SK-N-SH (cell line): ENCODE measurements at regions not wholly inside any gene's neighbourhood (a gene's known extent, or its start where the extent isn't known, plus 50 kb on each side); places are given as distances from the start of the nearest gene placed in this dataset.

Experiments used
- CTCF ChIA-PET: fragments of 300-600, 350-600 bp; formaldehyde crosslinking; extraction: SDS; loops from one replicate; lab custom pipeline; 2021; lab: Yijun Ruan, JAX
- POLR2A ChIA-PET: fragments of 350-600 bp; sonication (Branson Sonifier 250); formaldehyde crosslinking; extraction: SDS; loops from one replicate; lab custom pipeline; 2020; ENCODE audit warnings: antibody characterized with exemption, inconsistent platforms; lab: Yijun Ruan, JAX
- DNase-seq: peaks from one replicate; pipeline ENCODE4 v3.0.0; 2012
- H2AFZ ChIP-seq: fragments of 200-600 bp; sonication (generic); 2 replicates; pipeline ENCODE4 v1.8.1; 2016; ENCODE audit warnings: antibody characterized with exemption, mild to moderate bottlenecking, low read depth
- H3F3A ChIP-seq: fragments of 200-600 bp; sonication (generic); replicated peaks from 2 replicates; pipeline ENCODE3; 2016; ENCODE audit warnings: antibody characterized with exemption, mild to moderate bottlenecking; ENCODE audit not compliant: insufficient read depth
- H3K27ac ChIP-seq, 2 experiments: fragments of 200-500 bp in 1 of 2; fragments of 200-600 bp in 1 of 2; sonication (Bioruptor generic) in 1 of 2; sonication (generic), shearing (Covaris generic) in 1 of 2; 2 replicates each; pipeline versions ENCODE4 v1.5.1 to v1.6.1; 2014 to 2016; ENCODE audit warnings: low read depth in 2 of 2, inconsistent platforms in 1 of 2, low read length in 1 of 2, mild to moderate bottlenecking in 1 of 2, mixed read lengths in 1 of 2
- H3K27me3 ChIP-seq: fragments of 200-600 bp; sonication (generic), shearing (Covaris generic); 2 replicates; pipeline ENCODE4 v1.6.1; 2016; ENCODE audit warnings: mixed run types; ENCODE audit not compliant: insufficient read depth
- H3K36me3 ChIP-seq, 2 experiments: fragments of 200-500 bp in 1 of 2; fragments of 200-600 bp in 1 of 2; sonication (Bioruptor generic) in 1 of 2; sonication (generic) in 1 of 2; replicated peaks in 1 of 2; 2 replicates each; pipeline versions ENCODE3 to v1.5.1; 2014 to 2016; ENCODE audit warnings: low read length in 1 of 2, mild to moderate bottlenecking in 1 of 2; ENCODE audit not compliant: insufficient read depth in 2 of 2, control insufficient read depth in 1 of 2
- H3K4me1 ChIP-seq, 2 experiments: fragments of 200-500 bp in 1 of 2; fragments of 200-600 bp in 1 of 2; sonication (Bioruptor generic) in 1 of 2; sonication (generic), shearing (Covaris generic) in 1 of 2; 2 replicates each; pipeline versions ENCODE4 v1.5.1 to v1.6.1; 2014 to 2016; ENCODE audit warnings: low read depth in 1 of 2, low read length in 1 of 2, mixed run types in 1 of 2; ENCODE audit not compliant: insufficient read depth in 2 of 2, control insufficient read depth in 1 of 2
- H3K4me2 ChIP-seq: fragments of 200-600 bp; sonication (generic), shearing (Covaris generic); 2 replicates; pipeline ENCODE4 v1.6.1; 2017; ENCODE audit warnings: mixed run types
- H3K4me3 ChIP-seq, 2 experiments: fragments of 200-500 bp in 1 of 2; fragments of 200-600 bp in 1 of 2; sonication (Bioruptor generic) in 1 of 2; sonication (generic), shearing (Covaris generic) in 1 of 2; 2 replicates each; pipeline versions ENCODE4 v1.5.1 to v1.8.1; 2014 to 2016; ENCODE audit warnings: low read depth in 2 of 2, inconsistent platforms in 1 of 2, low read length in 1 of 2, mild to moderate bottlenecking in 1 of 2, mixed read lengths in 1 of 2, moderate library complexity in 1 of 2
- H3K79me2 ChIP-seq: fragments of 200-600 bp; sonication (generic); 2 replicates; pipeline ENCODE4 v1.8.1; 2017; ENCODE audit warnings: mild to moderate bottlenecking; ENCODE audit not compliant: insufficient read depth
- H3K9ac ChIP-seq: fragments of 200-600 bp; sonication (generic); 2 replicates; pipeline ENCODE4 v1.6.1; 2017; ENCODE audit warnings: mixed run types
- H3K9me2 ChIP-seq: fragments of 200-600 bp; sonication (generic); 2 replicates; pipeline ENCODE4 v1.6.1; 2017; ENCODE audit warnings: mixed run types
- H3K9me3 ChIP-seq: fragments of 200-600 bp; sonication (generic); 2 replicates; pipeline ENCODE4 v1.6.1; 2017; ENCODE audit warnings: mixed run types, mild to moderate bottlenecking, moderate library complexity
- H4K20me1 ChIP-seq: fragments of 200-600 bp; sonication (generic); 2 replicates; pipeline ENCODE4 v1.6.1; 2017; ENCODE audit warnings: mild to moderate bottlenecking, mixed run types; ENCODE audit not compliant: insufficient read depth
- FOXM1 ChIP-seq: IDR thresholded peaks from 2 replicates; pipeline ENCODE4 v1.4.0; 2012; ENCODE audit warnings: low read depth, mild to moderate bottlenecking
- GABPA ChIP-seq: IDR thresholded peaks from 2 replicates; pipeline ENCODE4 v1.4.0; 2012; ENCODE audit warnings: low read depth, mild to moderate bottlenecking
- GATA2 ChIP-seq: sonication (generic); formaldehyde crosslinking; IDR thresholded peaks from 2 replicates; pipeline ENCODE4 v1.5.0; 2020; ENCODE audit warnings: mild to moderate bottlenecking, missing genetic modification reagents
- JUND ChIP-seq: IDR thresholded peaks from 2 replicates; pipeline ENCODE4 v1.4.0; 2012
- NFIC ChIP-seq: IDR thresholded peaks from 2 replicates; pipeline ENCODE4 v1.4.0; 2012; ENCODE audit warnings: borderline replicate concordance
- NRF1 ChIP-seq: IDR thresholded peaks from 2 replicates; pipeline ENCODE4 v1.6.1; 2012; ENCODE audit warnings: low read depth, mild to moderate bottlenecking, low read length
- POLR2AphosphoS5 ChIP-seq: IDR thresholded peaks from 2 replicates; pipeline ENCODE4 v1.6.1; 2012; ENCODE audit warnings: low read depth, low read length
- RAD21 ChIP-seq: IDR thresholded peaks from 2 replicates; pipeline ENCODE4 v1.6.1; 2012; ENCODE audit warnings: mild to moderate bottlenecking, low read length
- RCOR1 ChIP-seq: fragments of 150-350 bp; IDR thresholded peaks from 2 replicates; pipeline ENCODE4 v1.6.1; 2017; ENCODE audit warnings: antibody characterized with exemption, low read length
- RXRA ChIP-seq: IDR thresholded peaks from 2 replicates; pipeline ENCODE4 v1.4.0; 2012; ENCODE audit warnings: low read depth, mild to moderate bottlenecking, borderline replicate concordance
- SIN3A ChIP-seq: IDR thresholded peaks from 2 replicates; pipeline ENCODE4 v1.6.1; 2012; ENCODE audit warnings: low read depth, mild to moderate bottlenecking, low read length, moderate library complexity, borderline replicate concordance
- SMC3 ChIP-seq: IDR thresholded peaks from 2 replicates; pipeline ENCODE4 v1.6.1; 2012; ENCODE audit warnings: low read depth, low read length, improper control_type of control experiment
- TCF12 ChIP-seq: IDR thresholded peaks from 2 replicates; pipeline ENCODE4 v1.4.0; 2012
- TEAD4 ChIP-seq: IDR thresholded peaks from 2 replicates; pipeline ENCODE4 v1.4.0; 2012; ENCODE audit warnings: mild to moderate bottlenecking, borderline replicate concordance; ENCODE audit not compliant: insufficient read depth
- YY1 ChIP-seq: IDR thresholded peaks from 2 replicates; pipeline ENCODE4 v1.4.0; 2012; ENCODE audit warnings: low read depth, mild to moderate bottlenecking
- WGBS: methylation state at CpG from one replicate; pipeline ENCODE4 v1.1.6; 2017; ENCODE audit warnings: low lambda C conversion rate; 5-methylcytosine and 5-hydroxymethylcytosine counted together
- TF ChIP-seq, protein P1 (sequence below): fragments of 150-350 bp; IDR thresholded peaks from 2 replicates; pipeline ENCODE4 v1.6.1; 2016; ENCODE audit warnings: mild to moderate bottlenecking, low read depth, low read length
- TF ChIP-seq, protein P2 (sequence below): IDR thresholded peaks from 2 replicates; pipeline ENCODE4 v1.4.0; 2012; ENCODE audit warnings: low read depth, borderline replicate concordance
- TF ChIP-seq, protein P3 (sequence below): fragments of 150-350 bp; IDR thresholded peaks from 2 replicates; pipeline ENCODE4 v1.6.1; 2017; ENCODE audit warnings: antibody characterized with exemption, low read length, low read depth, borderline replicate concordance
- TF ChIP-seq, protein P4 (sequence below): fragments of 200-600 bp; sonication (generic); IDR thresholded peaks from 2 replicates; pipeline ENCODE4 v1.6.1; 2017; ENCODE audit warnings: antibody characterized with exemption, mild to moderate bottlenecking, moderate library complexity
- TF ChIP-seq, protein P5 (sequence below): IDR thresholded peaks from 2 replicates; pipeline ENCODE4 v1.6.1; 2012; ENCODE audit warnings: mild to moderate bottlenecking, low read depth, low read length, moderate library complexity

DNA sequence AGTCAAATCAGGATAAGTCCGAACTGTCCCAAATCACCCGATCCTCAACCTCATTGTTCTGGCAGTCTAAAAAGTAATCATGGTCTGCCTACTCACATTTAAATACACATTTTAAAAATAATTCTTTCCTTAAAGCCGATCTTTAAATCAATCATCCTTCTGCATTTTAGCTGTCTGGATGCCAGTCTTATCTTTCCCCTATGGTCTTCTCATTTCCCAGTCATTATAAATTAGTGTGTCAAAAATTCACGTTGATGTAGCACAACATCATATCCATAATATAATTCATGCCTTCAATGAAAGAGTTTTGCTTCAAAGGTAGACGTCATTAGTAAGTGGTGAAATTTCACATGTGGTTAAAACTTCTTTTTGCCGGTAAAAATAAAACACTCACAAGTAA, 108.1 kb upstream of the FRG1 start:
- Histone ChIP-seq H3F3A (no peaks in the 10 kb centered on the region), H3K36me3 (no peaks in the 10 kb centered on the region), H4K20me1 (no peaks in the 10 kb centered on the region), H3K9me2 (no peaks in the 10 kb centered on the region), H2AFZ (no peak overlapping the region), H3K27me3 (no peaks in the 10 kb centered on the region), H3K4me2 (no peak overlapping the region), H3K27ac (no peak overlapping the region), H3K4me1 (no peaks in the 10 kb centered on the region; a peak in 1 of 4 replicates), H3K9me3 (no peaks in the 10 kb centered on the region), H3K9ac (no peak overlapping the region), H3K79me2 (no peaks in the 10 kb centered on the region), H3K4me3 (no peak overlapping the region)
- no peak for DNase-seq
- ChIA-PET CTCF (interaction anchor here (1.6 kb wide), 2 partner anchors 39 to 72 kb away, joined by 4 to 7 read pairs; no protein-coding TSS in a partner anchor), POLR2A (no interaction called here)
- TF ChIP-seq POLR2AphosphoS5 (no peak), RCOR1 (no peak), NRF1 (no peak), GABPA (no peak), TEAD4 (no peak), GATA2 (CRISPR knock-in tag) (no peak), NFIC (no peak), FOXM1 (no peak), SIN3A (no peak), JUND (no peak), RXRA (no peak), RAD21 (no peak), TCF12 (no peak)
- TF ChIP-seq, protein P1, sequence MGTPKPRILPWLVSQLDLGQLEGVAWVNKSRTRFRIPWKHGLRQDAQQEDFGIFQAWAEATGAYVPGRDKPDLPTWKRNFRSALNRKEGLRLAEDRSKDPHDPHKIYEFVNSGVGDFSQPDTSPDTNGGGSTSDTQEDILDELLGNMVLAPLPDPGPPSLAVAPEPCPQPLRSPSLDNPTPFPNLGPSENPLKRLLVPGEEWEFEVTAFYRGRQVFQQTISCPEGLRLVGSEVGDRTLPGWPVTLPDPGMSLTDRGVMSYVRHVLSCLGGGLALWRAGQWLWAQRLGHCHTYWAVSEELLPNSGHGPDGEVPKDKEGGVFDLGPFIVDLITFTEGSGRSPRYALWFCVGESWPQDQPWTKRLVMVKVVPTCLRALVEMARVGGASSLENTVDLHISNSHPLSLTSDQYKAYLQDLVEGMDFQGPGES = no peak
- TF ChIP-seq, protein P2, sequence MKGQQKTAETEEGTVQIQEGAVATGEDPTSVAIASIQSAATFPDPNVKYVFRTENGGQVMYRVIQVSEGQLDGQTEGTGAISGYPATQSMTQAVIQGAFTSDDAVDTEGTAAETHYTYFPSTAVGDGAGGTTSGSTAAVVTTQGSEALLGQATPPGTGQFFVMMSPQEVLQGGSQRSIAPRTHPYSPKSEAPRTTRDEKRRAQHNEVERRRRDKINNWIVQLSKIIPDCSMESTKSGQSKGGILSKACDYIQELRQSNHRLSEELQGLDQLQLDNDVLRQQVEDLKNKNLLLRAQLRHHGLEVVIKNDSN = no peak
- TF ChIP-seq, protein P3, sequence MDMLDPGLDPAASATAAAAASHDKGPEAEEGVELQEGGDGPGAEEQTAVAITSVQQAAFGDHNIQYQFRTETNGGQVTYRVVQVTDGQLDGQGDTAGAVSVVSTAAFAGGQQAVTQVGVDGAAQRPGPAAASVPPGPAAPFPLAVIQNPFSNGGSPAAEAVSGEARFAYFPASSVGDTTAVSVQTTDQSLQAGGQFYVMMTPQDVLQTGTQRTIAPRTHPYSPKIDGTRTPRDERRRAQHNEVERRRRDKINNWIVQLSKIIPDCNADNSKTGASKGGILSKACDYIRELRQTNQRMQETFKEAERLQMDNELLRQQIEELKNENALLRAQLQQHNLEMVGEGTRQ = no peak
- 70% methylated on average over 6 of the region's 6 CpGs for WGBS

DNA sequence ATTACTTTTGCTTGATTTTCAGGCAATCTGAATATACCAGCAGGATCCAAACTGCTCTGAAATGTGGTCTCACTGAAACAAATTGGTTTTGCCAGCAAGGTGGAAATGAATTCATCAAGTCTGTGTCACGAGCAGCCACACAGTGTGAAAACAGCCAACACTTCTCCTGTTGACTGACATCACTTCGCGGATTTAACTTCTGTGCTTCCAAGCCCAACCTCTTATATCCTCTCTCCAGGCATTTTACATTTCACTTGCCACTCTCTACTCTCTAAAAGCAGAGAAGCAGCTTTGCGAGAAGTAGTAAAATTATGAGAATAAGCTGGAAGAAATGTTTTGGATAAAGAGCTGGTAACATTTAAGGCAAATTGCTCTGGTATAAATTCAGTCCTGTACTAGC, 106.1 kb upstream of the FRG1 start:
- Histone ChIP-seq H3K9me3 (no peaks in the 10 kb centered on the region), H3K4me1 (no peaks in the 10 kb centered on the region), H3K27me3 (no peaks in the 10 kb centered on the region)
- TF ChIP-seq SMC3 (no peak), YY1 (no peak), GABPA (no peak), TEAD4 (no peak), NFIC (no peak), NRF1 (no peak), RCOR1 (no peak), FOXM1 (no peak)
- TF ChIP-seq, protein P2 = no peak
- TF ChIP-seq, protein P4, sequence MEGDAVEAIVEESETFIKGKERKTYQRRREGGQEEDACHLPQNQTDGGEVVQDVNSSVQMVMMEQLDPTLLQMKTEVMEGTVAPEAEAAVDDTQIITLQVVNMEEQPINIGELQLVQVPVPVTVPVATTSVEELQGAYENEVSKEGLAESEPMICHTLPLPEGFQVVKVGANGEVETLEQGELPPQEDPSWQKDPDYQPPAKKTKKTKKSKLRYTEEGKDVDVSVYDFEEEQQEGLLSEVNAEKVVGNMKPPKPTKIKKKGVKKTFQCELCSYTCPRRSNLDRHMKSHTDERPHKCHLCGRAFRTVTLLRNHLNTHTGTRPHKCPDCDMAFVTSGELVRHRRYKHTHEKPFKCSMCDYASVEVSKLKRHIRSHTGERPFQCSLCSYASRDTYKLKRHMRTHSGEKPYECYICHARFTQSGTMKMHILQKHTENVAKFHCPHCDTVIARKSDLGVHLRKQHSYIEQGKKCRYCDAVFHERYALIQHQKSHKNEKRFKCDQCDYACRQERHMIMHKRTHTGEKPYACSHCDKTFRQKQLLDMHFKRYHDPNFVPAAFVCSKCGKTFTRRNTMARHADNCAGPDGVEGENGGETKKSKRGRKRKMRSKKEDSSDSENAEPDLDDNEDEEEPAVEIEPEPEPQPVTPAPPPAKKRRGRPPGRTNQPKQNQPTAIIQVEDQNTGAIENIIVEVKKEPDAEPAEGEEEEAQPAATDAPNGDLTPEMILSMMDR = no peak
- TF ChIP-seq, protein P5, sequence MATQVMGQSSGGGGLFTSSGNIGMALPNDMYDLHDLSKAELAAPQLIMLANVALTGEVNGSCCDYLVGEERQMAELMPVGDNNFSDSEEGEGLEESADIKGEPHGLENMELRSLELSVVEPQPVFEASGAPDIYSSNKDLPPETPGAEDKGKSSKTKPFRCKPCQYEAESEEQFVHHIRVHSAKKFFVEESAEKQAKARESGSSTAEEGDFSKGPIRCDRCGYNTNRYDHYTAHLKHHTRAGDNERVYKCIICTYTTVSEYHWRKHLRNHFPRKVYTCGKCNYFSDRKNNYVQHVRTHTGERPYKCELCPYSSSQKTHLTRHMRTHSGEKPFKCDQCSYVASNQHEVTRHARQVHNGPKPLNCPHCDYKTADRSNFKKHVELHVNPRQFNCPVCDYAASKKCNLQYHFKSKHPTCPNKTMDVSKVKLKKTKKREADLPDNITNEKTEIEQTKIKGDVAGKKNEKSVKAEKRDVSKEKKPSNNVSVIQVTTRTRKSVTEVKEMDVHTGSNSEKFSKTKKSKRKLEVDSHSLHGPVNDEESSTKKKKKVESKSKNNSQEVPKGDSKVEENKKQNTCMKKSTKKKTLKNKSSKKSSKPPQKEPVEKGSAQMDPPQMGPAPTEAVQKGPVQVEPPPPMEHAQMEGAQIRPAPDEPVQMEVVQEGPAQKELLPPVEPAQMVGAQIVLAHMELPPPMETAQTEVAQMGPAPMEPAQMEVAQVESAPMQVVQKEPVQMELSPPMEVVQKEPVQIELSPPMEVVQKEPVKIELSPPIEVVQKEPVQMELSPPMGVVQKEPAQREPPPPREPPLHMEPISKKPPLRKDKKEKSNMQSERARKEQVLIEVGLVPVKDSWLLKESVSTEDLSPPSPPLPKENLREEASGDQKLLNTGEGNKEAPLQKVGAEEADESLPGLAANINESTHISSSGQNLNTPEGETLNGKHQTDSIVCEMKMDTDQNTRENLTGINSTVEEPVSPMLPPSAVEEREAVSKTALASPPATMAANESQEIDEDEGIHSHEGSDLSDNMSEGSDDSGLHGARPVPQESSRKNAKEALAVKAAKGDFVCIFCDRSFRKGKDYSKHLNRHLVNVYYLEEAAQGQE = no peak

More for the DNA sequence above, 106.1 kb upstream of the FRG1 start:
- no peaks in the 10 kb centered on the region for H4K20me1 ChIP-seq
- H3K36me3 ChIP-seq = no peaks in the 10 kb centered on the region
- H3K4me3 ChIP-seq = no peak overlapping the region
- H3K4me2 ChIP-seq = no peak overlapping the region
- H3K79me2 ChIP-seq = no peaks in the 10 kb centered on the region
- 62% methylated on average over 4 of the region's 4 CpGs for WGBS
- no peaks in the 10 kb centered on the region for H3K9me2 ChIP-seq
- no peak for DNase-seq
- no peak overlapping the region for H2AFZ ChIP-seq
- H3K9ac ChIP-seq = no peak overlapping the region
- POLR2A ChIA-PET = no interaction called here
- no peak overlapping the region for H3K27ac ChIP-seq
- CTCF ChIA-PET = no interaction called here
- H3F3A ChIP-seq = no peaks in the 10 kb centered on the region
